Uterus (tissue), 2 donors: ENCODE measurements at regions not wholly inside any gene's neighbourhood (a gene's known extent, or its start where the extent isn't known, plus 50 kb on each side); places are given as distances from the start of the nearest gene placed in this dataset.

Source experiments
- CTCF ChIP-seq, 4 experiments: fragments of 200-600 bp in 2 of 4; fragments of 450-650 bp in 2 of 4; sonication (generic) in 2 of 4; IDR thresholded peaks; one replicate each; pipeline ENCODE4 v1.5.1; 2016 to 2019; ENCODE audit warnings: antibody characterized with exemption in 4 of 4, mild to moderate bottlenecking in 2 of 4, moderate library complexity in 1 of 4
- POLR2A ChIP-seq, 2 donors: fragments of 450-650 bp; IDR thresholded peaks; one replicate each; pipeline ENCODE4 v1.6.1; 2016; ENCODE audit warnings: antibody characterized with exemption in 2 of 2, mild to moderate bottlenecking in 1 of 2, moderate library complexity in 1 of 2

- TF ChIP-seq CTCF (IDR thresholded peaks at IDR 0.05) (no peak), POLR2A (IDR thresholded peaks at IDR 0.05) (no peak)
These were observed 289.1 kb downstream of the FGFR2 start for GRCh38 chr10:121309164-121309563.
